DMS114 treated with DMSO at 0.1 percent for 48 hours (cell line): ENCODE measurements at regions not wholly inside any gene's neighbourhood (a gene's known extent, or its start where the extent isn't known, plus 50 kb on each side); places are given as distances from the start of the nearest gene placed in this dataset.
"Not testable (repeated sequence)": the region's sequence is repeated elsewhere in the genome, so short reads cannot be mapped to it uniquely, and the experiment has no call there.

Experiments
- DNase-seq: peaks from one replicate; lab custom pipeline; 2025; ENCODE audit not compliant: unreplicated experiment; lab: John Stamatoyannopoulos, UW

- DNase-seq, result no peak
These were observed 387.5 kb downstream of the KCNA4 start for GRCh38 chr11:29629286-29629685.

GRCh38 chr11:29628609-29629008, 388.2 kb downstream of the KCNA4 start:
- DNase-seq, result no peak

GRCh38 chr11:29627541-29627940, 389.3 kb downstream of the KCNA4 start:
- no peak for DNase-seq

GRCh38 chr11:29623144-29623722, 393.6 kb downstream of the KCNA4 start:
- DNase-seq, result no peak

GRCh38 chr11:29616611-29617010, 400.2 kb downstream of the KCNA4 start:
- no peak for DNase-seq

GRCh38 chr11:29612423-29612822, 404.4 kb downstream of the KCNA4 start:
- no peak for DNase-seq

- no peak for DNase-seq
These were observed 410.3 kb downstream of the KCNA4 start for GRCh38 chr11:29606330-29607031.

GRCh38 chr11:29600151-29600575, 416.7 kb downstream of the KCNA4 start:
- DNase-seq, result not testable (repeated sequence)

- no peak for DNase-seq
These were observed 432.5 kb downstream of the KCNA4 start for GRCh38 chr11:29584342-29584741.

- DNase-seq, result no peak
These were observed 438.0 kb downstream of the KCNA4 start for GRCh38 chr11:29578806-29579205.

- no peak for DNase-seq
These were observed 452.3 kb downstream of the KCNA4 start for GRCh38 chr11:29564486-29564885.

- DNase-seq, result no peak
These were observed 454.6 kb downstream of the KCNA4 start for GRCh38 chr11:29562183-29562582.

GRCh38 chr11:29553990-29554389, 462.8 kb downstream of the KCNA4 start:
- no peak for DNase-seq

- DNase-seq, result no peak
These were observed 478.3 kb downstream of the KCNA4 start for GRCh38 chr11:29538339-29539036.

GRCh38 chr11:29534836-29535235, 482.0 kb downstream of the KCNA4 start:
- no peak for DNase-seq

- no peak for DNase-seq
These were observed 485.9 kb downstream of the KCNA4 start for GRCh38 chr11:29530961-29531360.

- DNase-seq, result no peak
These were observed 489.4 kb downstream of the KCNA4 start for GRCh38 chr11:29527391-29527936.

GRCh38 chr11:29518389-29519174, 498.2 kb downstream of the KCNA4 start:
- DNase-seq, result no peak

GRCh38 chr11:29511394-29511793, 505.4 kb downstream of the KCNA4 start:
- no peak for DNase-seq

- no peak for DNase-seq
These were observed 509.5 kb downstream of the KCNA4 start for GRCh38 chr11:29507376-29507775.

- DNase-seq, result no peak
These were observed 521.2 kb downstream of the KCNA4 start for GRCh38 chr11:29495676-29496075.
